ENCODE measurements at regions not wholly inside any gene's neighbourhood (a gene's known extent, or its start where the extent isn't known, plus 50 kb on each side); places are given as distances from the start of the nearest gene placed in this dataset.
A peak's percentile ranks its signal among the peaks of the same experiment; 100 is the strongest.

GRCh38 chr5:174312641-174313040, 267.1 kb downstream of the NSG2 start:
- DNase-seq: no peak

GRCh38 chr5:174313615-174314014, 268.1 kb downstream of the NSG2 start:
- DNase-seq: no peak

- no peak for DNase-seq
These were observed 268.8 kb downstream of the NSG2 start for GRCh38 chr5:174314261-174314660.

GRCh38 chr5:174315471-174315870, 270.0 kb downstream of the NSG2 start:
- no peak for DNase-seq

- DNase-seq: no peak
These were observed 270.4 kb downstream of the NSG2 start for GRCh38 chr5:174315871-174316270.

GRCh38 chr5:174316326-174316725, 270.8 kb downstream of the NSG2 start:
- no peak for DNase-seq

- no peak for DNase-seq
These were observed 271.9 kb downstream of the NSG2 start for GRCh38 chr5:174317256-174317894.

GRCh38 chr5:174318578-174318977, 273.1 kb downstream of the NSG2 start:
- no peak for DNase-seq

- DNase-seq: no peak
These were observed 274.0 kb downstream of the NSG2 start for GRCh38 chr5:174319551-174319950.

GRCh38 chr5:174320051-174320450, 274.5 kb downstream of the NSG2 start:
- DNase-seq: no peak

GRCh38 chr5:174323878-174324281, 278.4 kb downstream of the NSG2 start:
- DNase-seq: no peak

GRCh38 chr5:174324680-174325079, 279.2 kb downstream of the NSG2 start:
- DNase-seq: no peak

- no peak for DNase-seq
These were observed 279.9 kb downstream of the NSG2 start for GRCh38 chr5:174325431-174325830.

GRCh38 chr5:174325961-174326360, 280.5 kb downstream of the NSG2 start:
- DNase-seq: no peak

GRCh38 chr5:174326372-174326771, 280.9 kb downstream of the NSG2 start:
- no peak for DNase-seq

- DNase-seq: peak; percentile 10 to 39
These were observed 281.9 kb downstream of the NSG2 start for GRCh38 chr5:174327317-174327864.

- no peak for DNase-seq
These were observed 282.4 kb downstream of the NSG2 start for GRCh38 chr5:174327896-174328295.

- DNase-seq: no peak
These were observed 283.3 kb downstream of the NSG2 start for GRCh38 chr5:174328631-174329299.

GRCh38 chr5:174329738-174330137, 284.2 kb downstream of the NSG2 start:
- no peak for DNase-seq

GRCh38 chr5:174335682-174336364, 290.3 kb downstream of the NSG2 start:
- DNase-seq: no peak

GRCh38 chr5:174336479-174336878, 291.0 kb downstream of the NSG2 start:
- DNase-seq: no peak

GRCh38 chr5:174337276-174338184, 292.0 kb downstream of the NSG2 start:
- no peak for DNase-seq
